Mammary epithelial cell (primary cell): ENCODE measurements at regions not wholly inside any gene's neighbourhood (a gene's known extent, or its start where the extent isn't known, plus 50 kb on each side); places are given as distances from the start of the nearest gene placed in this dataset.

Experiments
- CTCF ChIP-seq, 2 donors: IDR thresholded peaks in 1 of 2; conservative IDR thresholded peaks in 1 of 2; 2 replicates each; pipeline ENCODE4 v1.5.1; 2011 to 2012; ENCODE audit warnings: inconsistent platforms in 2 of 2, low read length in 2 of 2, mild to moderate bottlenecking in 2 of 2, control low read depth in 1 of 2, low read depth in 1 of 2; ENCODE audit not compliant: insufficient read depth in 1 of 2; ENCODE audit errors: extremely low read depth in 1 of 2
- EZH2 ChIP-seq: IDR thresholded peaks from 2 replicates; pipeline ENCODE4 v1.6.1; 2012; ENCODE audit warnings: low read length, inconsistent platforms, borderline replicate concordance

- no peak for TF ChIP-seq CTCF (conservative IDR thresholded peaks at IDR 0.05 in 1 of 2, IDR thresholded peaks at IDR 0.05 in 1 of 2; ENCODE audit: extremely low read depth in 1 of 2, insufficient read depth in 1 of 2, low read depth in 1 of 2, low read length in 2 of 2)
- no peak for TF ChIP-seq EZH2
Observed at GRCh38 chr6:71038711-71039344, 82.0 kb upstream of the B3GAT2 start.
